ENCODE measurements at regions not wholly inside any gene's neighbourhood (a gene's known extent, or its start where the extent isn't known, plus 50 kb on each side); places are given as distances from the start of the nearest gene placed in this dataset.

- DNase-seq, result no peak
- peaks cover 25% of the 10 kb centered on the region for H3K9me3 Mint-ChIP-seq
- H3K36me3 Mint-ChIP-seq (ENCODE audit: low read depth), result no peaks in the 10 kb centered on the region
- no peak overlapping the region for H3K27ac Mint-ChIP-seq
- H3K4me3 Mint-ChIP-seq, result no peak overlapping the region
- TF ChIP-seq CTCF (IDR thresholded peaks at IDR 0.05), result peak; percentile 56; the same call in 1 of the 2 replicates
- H3K4me1 Mint-ChIP-seq (ENCODE audit: low read depth), result no peaks in the 10 kb centered on the region
- H3K27me3 Mint-ChIP-seq (ENCODE audit: insufficient read depth), result no peaks in the 10 kb centered on the region; the same call in 1 of the 2 replicates
Measured at GRCh38 chr4:170853422-170854021, 763.8 kb upstream of the AADAT start.

GRCh38 chr4:170849969-170850368 lies 760.2 kb upstream of the AADAT start:
- no peak for DNase-seq
- H3K4me1 Mint-ChIP-seq (ENCODE audit: low read depth), result no peaks in the 10 kb centered on the region
- no peak overlapping the region for H3K4me3 Mint-ChIP-seq
- H3K27ac Mint-ChIP-seq, result no peak overlapping the region
- no peaks in the 10 kb centered on the region; the same call in 1 of the 2 replicates for H3K27me3 Mint-ChIP-seq (ENCODE audit: insufficient read depth)
- H3K9me3 Mint-ChIP-seq, result peaks cover 28% of the 10 kb centered on the region
- H3K36me3 Mint-ChIP-seq (ENCODE audit: low read depth), result no peaks in the 10 kb centered on the region
- no peak for TF ChIP-seq CTCF (IDR thresholded peaks at IDR 0.05)

GRCh38 chr4:170827562-170828274 lies 738.0 kb upstream of the AADAT start:
- Mint-ChIP-seq H3K4me3 (no peak overlapping the region), H3K27ac (no peak overlapping the region), H3K36me3 (ENCODE audit: low read depth) (no peaks in the 10 kb centered on the region), H3K27me3 (ENCODE audit: insufficient read depth) (peaks cover 2% of the 10 kb centered on the region; the same call in 1 of the 2 replicates), H3K9me3 (peaks cover 21% of the 10 kb centered on the region), H3K4me1 (ENCODE audit: low read depth) (no peaks in the 10 kb centered on the region)
- DNase-seq, result no peak
- no peak for TF ChIP-seq CTCF (IDR thresholded peaks at IDR 0.05)

- Mint-ChIP-seq H3K36me3 (ENCODE audit: low read depth) (peaks cover 7% of the 10 kb centered on the region; the same call in 1 of the 2 replicates), H3K9me3 (peaks cover 46% of the 10 kb centered on the region), H3K27me3 (ENCODE audit: insufficient read depth) (no peaks in the 10 kb centered on the region), H3K4me3 (no peak overlapping the region), H3K27ac (no peak overlapping the region), H3K4me1 (ENCODE audit: low read depth) (no peaks in the 10 kb centered on the region)
- TF ChIP-seq CTCF (IDR thresholded peaks at IDR 0.05), result no peak
- no peak for DNase-seq
Measured at GRCh38 chr4:170818786-170819185, 729.0 kb upstream of the AADAT start.

GRCh38 chr4:170805352-170805751 lies 715.6 kb upstream of the AADAT start:
- DNase-seq, result no peak
- no peaks in the 10 kb centered on the region for H3K27me3 Mint-ChIP-seq (ENCODE audit: insufficient read depth)
- H3K9me3 Mint-ChIP-seq, result peaks cover 30% of the 10 kb centered on the region
- H3K4me3 Mint-ChIP-seq, result no peak overlapping the region
- H3K27ac Mint-ChIP-seq, result no peak overlapping the region
- no peaks in the 10 kb centered on the region for H3K36me3 Mint-ChIP-seq (ENCODE audit: low read depth)
- TF ChIP-seq CTCF (IDR thresholded peaks at IDR 0.05), result no peak
- no peaks in the 10 kb centered on the region for H3K4me1 Mint-ChIP-seq (ENCODE audit: low read depth)

All from HFFc6 (cell line).